Activated CD4-positive, CD25-positive, alpha-beta regulatory T cell (primary cell): ENCODE measurements at regions not wholly inside any gene's neighbourhood (a gene's known extent, or its start where the extent isn't known, plus 50 kb on each side); places are given as distances from the start of the nearest gene placed in this dataset.
"Not testable (repeated sequence)": the region's sequence is repeated elsewhere in the genome, so short reads cannot be mapped to it uniquely, and the experiment has no call there.

Source experiments
- DNase-seq, 4 experiments: peaks; one replicate each; lab custom pipeline; 2025; lab: John Stamatoyannopoulos, UW

DNA sequence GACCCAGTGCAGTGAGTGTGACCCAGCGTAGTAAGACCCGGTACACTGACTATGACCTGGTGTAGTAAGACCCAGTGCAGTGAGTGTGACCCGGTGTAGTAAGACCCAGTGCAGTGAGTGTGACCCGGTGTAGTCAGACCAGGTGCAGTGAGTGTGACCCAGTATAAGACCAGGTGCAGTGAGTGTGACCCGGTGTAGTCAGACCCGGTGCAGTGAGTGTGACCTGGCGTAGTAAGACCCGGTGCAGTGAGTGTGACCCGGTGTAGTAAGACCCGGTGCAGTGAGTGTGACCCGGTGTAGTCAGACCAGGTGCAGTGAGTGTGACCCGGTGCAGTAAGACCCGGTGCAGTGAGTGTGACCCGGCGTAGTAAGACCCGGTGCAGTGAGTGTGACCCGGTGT lies 134.2 kb upstream of the SFSWAP start:
- DNase-seq = not testable (repeated sequence)

DNA sequence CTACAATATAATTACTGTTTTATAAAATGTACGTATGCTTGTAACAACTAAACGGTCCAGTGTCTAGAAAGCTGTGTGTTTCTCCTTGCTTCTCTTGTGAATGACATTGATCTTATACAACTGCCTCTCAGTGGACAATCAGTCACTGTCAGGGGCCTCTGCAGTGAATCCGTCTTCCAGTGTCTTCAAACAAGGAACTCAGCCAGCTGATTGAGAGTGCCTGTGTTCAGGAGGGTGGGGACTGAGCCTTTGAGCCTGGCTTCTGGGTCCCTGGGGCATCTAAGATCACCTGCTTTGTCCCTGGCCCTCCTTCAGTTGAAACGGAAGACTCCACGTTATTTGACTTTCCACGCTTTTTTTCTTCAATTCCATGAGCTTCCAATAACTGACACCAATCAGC lies 133.1 kb upstream of the SFSWAP start:
- DNase-seq = no peak

DNA sequence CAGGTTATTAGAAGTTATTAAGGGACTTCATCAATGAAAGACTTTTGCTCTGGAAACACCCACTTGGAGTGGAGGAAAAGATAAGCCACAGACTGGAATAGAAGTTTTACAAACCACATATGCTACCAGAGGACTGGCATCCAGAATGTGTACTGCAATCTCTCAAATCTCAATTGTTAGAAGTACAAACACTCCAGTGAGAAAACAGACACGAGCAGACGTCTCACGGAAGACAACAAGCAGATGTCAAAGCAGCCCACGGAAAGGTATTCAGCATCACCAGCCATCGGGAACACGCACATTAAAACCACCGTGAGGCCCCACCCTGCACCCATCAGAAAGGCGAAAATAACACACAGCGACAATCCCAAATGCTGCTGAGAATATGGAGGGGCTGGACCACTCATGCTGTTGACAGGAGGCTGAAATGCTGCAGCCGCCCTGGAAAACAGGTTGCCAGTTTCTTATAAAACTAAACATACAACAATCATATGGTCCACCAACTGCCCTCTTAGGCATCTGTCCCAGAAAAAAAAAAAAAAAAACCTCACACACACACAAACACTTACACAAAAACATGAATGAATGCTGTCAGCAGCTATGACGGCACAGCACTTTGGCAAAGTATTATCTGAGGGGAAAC lies 131.9 kb upstream of the SFSWAP start:
- no peak for DNase-seq

DNA sequence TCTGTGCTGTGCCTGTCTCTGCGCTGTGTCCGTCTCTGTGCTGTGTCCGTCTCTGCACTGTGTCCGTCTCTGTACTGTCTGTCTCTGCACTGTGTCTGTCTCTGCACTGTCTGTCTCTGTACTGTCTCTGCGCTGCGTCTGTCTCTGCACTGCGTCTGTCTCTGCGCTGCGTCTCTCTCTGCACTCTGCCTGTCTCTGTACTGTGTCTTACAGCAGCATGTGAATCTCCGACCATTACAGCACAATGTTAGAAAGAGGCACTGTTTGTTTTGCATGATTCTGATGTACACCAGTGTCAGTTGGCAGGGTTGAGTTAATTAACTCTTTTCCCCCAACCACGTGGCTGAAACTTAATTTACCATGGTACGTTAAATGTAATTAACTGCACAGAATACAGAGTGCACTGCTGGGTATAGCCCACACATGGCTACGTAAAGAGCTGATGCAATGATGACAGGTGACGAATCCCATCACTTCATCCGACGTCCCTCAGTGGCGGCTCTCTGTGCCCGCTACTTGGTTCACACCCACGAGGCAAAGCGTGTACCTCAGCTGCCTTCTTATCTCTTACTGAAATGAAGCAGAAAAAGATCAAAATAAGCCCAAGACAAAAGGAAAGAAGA lies 127.7 kb upstream of the SFSWAP start:
- DNase-seq = no peak

DNA sequence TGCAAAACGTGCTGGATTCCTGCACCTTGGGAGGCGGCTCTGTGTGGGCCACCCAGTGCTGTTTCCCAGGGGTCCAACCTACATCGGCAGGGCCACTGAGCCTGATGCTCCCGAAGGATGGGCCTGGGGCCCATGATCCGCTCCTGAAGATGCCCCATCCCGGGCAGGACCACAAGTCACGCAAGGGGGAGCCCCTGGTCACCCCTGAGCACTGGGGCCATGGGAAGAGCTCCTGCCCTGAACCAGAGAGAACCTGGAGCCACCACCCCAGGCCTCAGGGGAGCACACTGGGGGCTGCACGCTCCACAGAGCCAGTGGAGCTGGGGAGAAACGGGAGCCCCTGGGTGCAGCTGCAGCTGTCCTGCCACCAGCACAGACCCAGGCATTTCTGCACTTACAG lies 124.6 kb upstream of the SFSWAP start:
- DNase-seq = no peak

DNA sequence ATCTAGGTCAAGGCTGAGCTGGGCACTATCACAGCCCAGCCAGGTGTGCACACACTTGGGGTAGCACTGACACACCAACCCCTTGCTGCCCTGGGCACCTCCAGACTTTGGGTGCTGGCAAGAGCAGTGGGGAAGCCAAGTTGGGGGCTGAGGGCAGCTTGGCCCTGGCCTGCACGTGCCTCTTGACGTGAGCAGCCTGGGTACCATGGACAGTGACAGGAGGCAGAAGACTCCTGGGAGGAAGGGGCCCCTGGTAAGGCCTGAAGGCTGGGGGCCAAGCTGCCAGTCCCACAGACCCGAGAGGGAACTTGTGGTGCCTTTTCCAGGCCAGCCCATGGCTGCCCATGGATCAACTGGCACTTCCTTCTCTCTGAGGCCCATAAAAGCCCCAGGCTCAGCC lies 124.1 kb upstream of the SFSWAP start:
- DNase-seq = no peak

DNA sequence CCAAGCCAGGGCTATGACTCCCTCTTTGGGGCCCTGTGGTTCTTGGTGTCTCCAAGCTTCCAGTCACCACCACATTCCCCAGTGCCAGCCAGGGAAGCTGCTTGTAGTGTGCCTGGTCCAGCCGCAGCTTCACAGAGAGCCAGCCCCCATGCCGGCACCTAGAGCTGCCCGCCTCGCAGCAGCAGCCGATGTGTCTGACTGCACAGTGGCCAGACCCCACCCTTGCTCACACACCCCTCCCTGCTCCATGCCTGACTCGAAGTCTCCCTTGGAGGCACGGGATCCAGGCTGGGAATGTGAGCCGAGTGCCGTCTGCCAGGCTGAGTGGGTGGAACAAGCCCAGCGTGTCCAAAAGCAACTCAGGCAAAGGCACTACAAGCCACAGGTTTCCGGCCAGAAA lies 123.3 kb upstream of the SFSWAP start:
- no peak for DNase-seq

DNA sequence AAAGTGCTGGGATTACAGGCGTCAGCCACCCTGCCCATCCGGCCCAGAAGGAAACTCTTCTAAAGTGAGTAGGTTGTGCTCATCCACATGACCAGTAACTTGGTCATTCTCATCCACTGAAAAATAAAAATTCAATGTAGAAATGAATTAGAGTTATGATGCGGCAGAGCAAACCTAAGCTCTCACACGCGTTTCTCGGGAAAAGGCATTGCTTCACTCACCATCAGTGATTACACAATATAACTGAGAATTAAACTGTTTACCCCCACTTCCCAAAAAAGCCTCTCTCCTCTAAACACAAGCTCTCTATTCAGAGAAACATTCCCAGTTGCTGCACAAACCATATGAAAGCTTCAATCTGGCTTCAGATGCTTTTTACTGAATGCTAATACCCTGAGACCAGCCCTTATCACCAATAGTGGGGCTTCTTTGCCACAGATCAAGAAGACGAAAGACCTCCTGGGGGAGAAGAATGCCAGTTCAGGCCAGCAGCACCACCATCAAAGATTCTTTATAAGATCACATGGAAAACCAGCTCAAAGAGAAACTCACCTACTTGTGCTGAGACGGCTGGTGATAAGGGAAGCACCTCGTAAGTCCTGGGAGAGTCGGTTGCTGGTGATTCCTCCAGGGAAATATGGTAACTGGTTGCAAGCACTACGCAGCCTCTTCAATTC lies 121.5 kb upstream of the SFSWAP start:
- no peak for DNase-seq

DNA sequence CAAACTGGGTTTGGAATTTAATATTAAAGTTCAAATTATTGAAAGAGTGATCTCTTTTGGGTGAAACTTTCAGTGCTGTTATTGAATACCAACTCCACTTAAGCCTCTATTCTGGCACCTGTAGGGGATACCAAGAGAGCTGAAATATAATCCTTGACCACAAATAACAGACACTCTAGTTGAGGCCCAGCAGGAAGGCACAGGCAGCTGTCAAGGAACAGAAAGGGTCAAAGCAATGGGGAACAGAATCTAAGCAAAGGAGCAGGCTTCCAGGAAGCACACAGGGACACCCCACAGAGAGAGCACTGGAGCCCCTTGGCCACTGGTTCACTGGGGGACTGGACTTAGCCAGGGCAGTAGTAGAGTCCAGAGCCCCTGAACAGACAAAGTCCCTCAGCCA lies 120.9 kb upstream of the SFSWAP start:
- no peak for DNase-seq

DNA sequence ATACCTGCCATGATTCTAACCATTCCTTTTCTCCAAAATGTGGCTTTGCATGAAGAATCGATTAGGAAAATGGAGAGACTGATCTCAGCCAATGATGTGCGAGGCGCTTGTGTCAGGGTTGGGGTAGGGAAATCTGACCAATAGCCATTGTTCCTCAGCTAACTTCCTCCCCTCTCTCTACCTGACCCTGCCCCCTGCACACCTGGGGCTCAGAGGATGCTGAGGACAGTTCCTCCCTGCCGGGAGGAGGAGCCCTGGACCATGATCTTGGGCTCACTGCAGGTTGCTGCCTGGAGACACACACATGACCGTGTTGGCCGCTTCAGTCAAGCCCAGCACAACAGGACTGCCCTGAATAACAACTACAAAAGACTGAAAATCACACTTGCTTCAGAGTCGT lies 119.8 kb upstream of the SFSWAP start:
- no peak for DNase-seq

DNA sequence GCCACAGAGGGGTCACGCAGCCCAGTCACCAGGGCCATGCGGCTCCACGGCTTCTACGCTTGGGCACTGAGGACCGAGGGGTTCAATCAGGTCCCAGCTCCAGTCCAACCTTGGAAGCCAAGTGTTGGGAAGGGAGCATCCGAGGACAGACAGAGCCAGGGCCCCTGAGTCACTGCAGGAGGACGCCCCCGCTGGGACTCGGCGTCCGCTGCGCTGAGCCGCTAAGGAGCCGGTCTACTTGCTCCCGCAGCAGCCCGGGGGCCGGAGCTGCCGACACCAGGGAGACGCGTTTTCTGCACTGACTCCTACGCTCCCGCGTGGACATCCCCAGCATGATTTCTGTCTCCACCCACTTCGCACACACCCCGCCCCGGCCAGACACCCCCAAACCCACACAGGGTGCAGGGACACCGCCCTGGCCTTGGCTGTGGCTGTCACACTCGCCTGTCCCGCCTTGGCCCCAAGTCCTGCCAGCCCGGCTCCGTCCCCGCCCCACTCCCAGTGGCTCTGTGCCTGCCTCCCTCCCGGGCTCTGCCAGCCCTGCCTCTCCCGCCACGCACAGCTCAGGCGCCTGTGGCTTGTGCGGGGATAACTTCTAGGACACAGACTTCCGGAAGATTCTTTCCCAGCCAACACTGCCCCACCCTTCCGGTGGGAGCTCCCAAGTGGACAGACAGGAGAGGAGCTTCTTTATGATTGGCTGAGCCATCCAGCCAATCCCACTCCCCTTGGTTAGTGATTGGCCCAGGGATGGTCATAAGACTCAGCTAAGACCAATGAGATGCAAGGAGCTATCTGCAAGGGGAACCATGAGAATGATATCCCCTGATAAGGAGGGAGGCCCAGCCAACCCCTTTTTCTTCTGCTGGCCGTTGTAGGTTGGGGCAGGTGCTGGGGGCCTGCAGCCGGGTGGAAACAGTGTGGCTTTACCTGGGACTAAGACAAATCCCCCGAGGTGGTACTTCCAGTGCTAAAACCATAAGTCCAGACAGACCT lies 118.9 kb upstream of the SFSWAP start:
- DNase-seq = no peak

DNA sequence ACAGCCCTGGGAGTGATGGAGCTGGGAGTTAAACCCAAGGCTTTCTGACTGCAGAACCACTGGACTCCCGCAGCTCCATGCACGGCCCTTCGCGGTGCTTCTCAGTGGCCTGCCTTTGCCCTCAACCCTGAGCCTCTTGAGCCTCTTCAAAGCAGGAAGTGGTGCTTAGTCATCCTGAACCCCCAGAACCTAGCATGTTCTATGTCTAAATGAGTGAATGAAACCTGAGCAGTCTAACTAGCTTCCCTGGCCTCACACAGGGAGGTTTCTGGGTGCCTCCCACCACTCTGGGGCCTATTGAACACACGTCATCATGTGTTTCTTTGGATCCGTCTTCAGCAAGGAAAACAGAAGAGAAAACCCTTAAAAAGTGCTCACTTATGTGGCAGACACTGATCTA lies 117.9 kb upstream of the SFSWAP start:
- no peak for DNase-seq

DNA sequence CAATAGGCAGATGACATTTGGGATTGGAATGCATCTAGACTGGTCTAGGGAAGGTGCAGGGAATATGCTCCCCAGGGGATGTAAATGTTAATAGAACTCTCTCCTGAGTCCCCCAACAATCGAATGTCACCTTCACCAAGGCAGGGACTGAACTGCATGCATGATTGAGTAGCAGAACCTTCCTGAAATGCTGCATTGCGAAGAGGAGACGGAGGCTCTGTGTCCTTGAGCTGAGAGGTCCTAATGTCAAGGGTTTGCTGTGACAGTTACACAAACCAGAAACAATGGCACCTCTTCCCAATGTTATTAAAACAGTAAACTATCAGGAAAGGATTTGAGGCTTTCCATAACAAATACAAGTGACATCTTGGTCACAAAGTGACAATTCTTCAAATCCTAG lies 117.5 kb upstream of the SFSWAP start:
- DNase-seq = no peak

DNA sequence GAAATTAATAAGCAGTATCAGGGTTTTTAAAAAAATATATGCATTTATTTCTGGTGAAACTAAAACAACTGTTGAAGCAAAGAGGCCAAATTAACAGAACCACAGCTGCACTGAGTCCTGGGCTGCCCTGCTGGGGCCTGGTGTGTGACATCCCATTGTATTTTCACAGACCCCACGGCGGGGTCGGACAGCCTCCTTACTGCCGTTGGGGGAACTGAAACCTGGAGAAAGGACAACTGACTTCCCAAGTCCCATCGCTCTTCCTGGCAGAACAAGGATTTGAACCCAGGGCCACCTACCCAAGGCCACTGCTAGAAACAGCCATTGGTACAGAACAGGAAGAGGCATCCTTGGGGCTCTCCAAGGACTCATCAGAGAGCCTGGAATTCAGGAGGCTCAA lies 114.8 kb upstream of the SFSWAP start:
- DNase-seq = no peak

DNA sequence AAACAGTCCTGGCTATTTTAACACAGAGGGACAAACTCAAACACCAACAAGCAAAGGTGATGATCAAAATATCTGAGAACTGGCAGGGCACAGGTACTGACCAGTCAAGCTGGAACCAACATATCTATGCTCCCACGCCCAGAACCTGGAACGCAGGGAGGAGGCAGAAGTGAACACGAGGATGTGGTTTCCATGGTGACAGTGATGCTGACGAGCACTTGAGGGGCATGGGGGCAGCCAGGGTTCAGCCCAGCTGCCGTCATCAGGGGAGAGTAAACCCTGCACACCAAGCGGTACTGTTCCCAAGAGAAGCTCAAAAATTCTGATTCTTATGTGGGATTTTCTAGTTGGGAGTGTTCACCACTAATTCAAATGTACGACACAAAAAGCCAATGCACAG lies 113.6 kb upstream of the SFSWAP start:
- DNase-seq = no peak

DNA sequence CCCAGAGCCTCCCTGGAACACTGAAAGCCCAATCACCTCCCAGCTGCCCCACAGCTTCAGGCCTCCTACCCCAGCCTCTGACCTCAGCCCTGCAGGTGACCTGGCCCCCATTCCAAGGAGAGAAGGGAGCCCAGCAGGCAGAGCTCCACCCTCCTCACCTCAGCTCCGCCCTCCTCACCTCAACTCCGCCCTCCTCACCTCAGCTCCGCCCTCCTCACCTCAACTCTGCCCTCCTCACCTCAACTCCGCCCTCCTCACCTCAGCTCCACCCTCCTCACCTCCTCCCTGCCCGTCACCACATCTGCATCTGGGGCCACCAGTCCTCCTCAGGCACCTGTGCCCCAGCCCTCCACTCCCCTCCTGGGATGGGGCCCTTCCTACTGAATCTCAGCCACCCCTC lies 112.2 kb upstream of the SFSWAP start:
- no peak for DNase-seq

DNA sequence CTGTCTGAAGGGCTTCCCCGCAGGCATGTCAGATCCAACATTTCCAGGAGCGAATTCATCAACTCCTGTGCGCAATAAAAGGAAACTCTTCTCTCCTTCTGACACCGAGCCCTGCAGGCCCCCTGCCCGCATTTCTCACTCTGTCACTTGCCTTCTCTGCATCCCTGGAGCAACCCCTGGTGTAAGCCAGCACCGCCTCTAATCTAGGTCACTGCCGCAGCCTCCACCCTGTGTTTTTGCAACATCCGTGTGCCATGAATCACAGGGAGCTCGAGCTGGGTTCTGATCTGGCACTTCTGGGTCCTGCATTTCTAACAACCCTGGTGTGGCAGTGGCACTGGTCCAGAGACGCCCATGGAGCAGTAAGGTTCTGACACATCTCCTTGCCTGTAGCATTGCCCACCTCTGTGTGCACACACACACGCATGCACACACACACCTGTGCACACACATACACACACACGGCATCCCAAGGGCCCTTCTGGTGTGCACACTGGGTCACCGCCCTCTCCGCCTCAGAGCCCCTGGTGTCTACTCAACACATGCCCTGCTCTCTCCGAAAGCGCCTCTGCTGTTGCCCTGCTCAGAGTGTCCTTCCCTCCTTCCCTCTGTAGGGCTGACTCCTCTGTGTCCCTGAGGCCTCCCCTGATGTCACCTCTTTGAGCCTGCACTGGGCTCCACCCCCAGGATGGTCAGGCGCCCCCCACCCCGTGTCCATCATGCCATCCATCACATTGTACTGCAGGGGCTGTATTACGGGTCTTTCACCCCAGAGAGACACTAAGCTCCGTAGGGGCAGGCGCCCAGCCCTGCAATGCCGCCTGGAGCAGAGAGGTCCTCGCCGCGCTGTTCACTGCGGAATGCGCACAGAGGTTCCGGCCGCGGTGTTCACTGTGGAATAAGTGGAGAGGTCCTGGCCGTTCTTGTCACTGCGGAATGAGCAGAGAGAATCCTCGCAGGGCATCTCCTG lies 111.4 kb upstream of the SFSWAP start:
- no peak for DNase-seq

DNA sequence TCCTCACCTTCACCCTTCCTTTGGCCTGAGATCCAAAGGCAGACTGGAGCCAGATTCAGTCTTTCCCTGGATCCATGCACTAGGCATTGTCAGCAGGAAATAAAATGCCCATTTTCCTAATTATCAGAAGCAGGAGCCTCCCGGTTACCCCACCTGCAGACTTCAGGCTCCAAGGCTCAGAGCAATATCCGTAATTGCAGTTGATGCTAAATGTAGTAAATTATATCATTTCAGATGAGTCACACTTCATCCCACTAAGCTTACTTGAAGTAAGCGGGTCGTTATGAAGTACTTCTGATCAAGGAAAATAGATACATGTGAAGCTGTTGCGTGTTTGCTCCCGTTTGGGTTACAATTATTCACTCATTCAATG lies 110.7 kb upstream of the SFSWAP start:
- no peak for DNase-seq

DNA sequence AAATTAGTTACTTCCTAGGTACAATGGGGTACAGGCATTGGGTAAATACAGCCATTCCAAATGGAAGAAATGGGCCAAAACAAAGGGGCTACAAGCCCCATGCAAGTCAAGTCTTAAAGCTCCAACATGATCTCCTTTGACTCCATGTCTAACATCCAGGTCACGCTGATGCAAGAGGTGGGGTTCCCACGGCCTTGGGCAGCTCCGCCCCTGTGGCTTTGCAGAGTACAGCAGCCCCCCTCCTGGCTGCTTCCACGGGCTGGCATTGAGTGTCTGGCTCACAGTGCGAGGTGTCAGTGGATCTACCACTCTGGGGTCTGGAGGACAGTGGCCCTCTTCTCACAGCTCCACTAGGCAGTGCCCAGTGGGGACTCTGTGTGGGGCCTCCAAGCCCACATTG lies 109.4 kb upstream of the SFSWAP start:
- not testable (repeated sequence) for DNase-seq

DNA sequence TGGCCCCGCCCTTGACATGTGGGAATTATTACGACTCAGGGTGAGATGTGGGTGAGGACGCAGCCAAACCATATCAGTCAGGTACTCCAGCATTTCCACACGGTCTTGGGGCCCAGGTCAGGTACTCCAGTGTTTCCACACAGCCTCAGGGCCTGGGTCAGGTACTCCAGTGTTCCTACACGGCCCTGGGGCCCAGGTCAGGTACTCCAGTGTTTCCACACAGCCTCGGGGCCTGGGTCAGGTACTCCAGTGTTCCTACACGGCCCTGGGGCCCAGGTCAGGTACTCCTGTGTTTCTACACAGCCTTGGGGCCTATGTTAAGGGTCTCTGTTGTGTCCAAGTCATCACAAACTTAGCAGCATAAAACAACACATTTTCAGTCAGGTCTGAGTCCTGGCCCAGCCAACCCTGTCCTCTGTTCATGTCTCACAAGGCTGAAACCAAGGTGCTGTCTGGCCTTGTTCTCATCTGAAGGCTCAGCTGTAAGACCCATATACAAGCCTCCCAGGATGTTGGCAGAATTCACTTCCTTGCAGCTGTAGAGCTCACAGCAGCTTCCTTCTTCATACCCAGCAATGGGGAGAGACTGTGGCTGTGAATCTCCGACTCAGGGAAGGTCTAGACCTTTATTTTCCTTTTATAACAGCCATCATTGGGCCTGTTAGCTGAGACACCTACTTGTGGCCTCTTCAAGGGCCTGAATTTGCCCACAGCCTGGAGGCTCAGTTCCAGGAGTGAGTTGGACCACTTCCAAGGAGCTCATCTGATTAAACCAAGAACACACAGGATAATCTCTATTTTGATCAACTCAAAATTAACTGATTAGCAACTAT lies 107.6 kb upstream of the SFSWAP start:
- DNase-seq = no peak
